Muscle of arm (tissue), 1 donor: ENCODE measurements at regions not wholly inside any gene's neighbourhood (a gene's known extent, or its start where the extent isn't known, plus 50 kb on each side); places are given as distances from the start of the nearest gene placed in this dataset.

Source experiments
- DNase-seq: peaks from one replicate; pipeline ENCODE4 v3.0.0-alpha.2; 2013

- no peak for DNase-seq
Measured at GRCh38 chr4:43983610-43984009, 465.0 kb downstream of the KCTD8 start.

DNA sequence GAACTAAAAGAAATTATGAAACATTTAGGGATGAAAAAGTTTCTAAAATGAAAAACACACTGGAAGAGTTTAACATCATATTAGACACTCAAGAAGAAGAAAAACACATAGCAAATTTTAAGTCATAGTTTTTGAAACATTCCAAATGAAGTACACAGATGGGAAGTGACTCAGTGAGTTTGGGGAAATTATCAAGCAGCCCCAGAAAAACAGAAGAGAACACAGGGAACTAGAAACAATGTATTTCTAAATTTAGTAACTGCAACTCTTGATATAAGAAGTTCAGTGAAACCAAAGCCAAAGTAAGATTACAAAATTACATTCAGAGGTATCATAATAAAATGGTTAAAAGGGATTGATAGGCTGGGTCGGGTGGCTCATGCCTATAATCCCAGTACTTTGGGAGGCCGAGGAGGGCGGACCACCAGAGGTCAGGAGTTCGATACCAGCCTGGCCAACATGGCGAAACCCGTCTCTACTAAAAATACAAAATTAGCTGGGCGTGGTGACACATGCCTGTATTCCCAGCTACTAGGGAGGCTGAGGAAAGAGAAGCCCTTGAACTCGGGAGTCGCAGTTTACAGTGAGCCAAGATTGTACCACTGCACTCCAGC is 461.2 kb downstream of the KCTD8 start:
- DNase-seq = no peak

- no peak for DNase-seq
Measured at GRCh38 chr4:43990551-43990950, 458.1 kb downstream of the KCTD8 start.

GRCh38 chr4:43990963-43991362 is 457.6 kb downstream of the KCTD8 start:
- no peak for DNase-seq

DNA sequence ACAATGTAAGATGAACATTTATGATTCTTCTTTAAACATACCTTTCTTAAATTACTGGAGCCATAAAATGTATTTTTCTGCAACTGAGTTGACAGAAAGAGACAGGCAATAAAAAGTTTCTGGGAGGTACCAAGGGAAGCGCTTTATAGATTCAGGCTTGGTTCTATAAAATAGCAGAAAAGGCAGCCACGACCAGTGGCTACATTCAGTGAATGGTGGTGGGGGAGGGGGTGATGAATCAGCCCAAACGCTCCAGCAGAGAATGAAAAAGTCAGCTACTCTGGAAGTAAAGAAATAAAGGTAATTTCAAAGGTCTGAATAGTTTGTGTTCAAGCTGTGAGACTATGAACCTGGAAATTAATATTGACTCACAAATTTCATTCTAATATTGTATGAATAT is 456.1 kb downstream of the KCTD8 start:
- no peak for DNase-seq

DNA sequence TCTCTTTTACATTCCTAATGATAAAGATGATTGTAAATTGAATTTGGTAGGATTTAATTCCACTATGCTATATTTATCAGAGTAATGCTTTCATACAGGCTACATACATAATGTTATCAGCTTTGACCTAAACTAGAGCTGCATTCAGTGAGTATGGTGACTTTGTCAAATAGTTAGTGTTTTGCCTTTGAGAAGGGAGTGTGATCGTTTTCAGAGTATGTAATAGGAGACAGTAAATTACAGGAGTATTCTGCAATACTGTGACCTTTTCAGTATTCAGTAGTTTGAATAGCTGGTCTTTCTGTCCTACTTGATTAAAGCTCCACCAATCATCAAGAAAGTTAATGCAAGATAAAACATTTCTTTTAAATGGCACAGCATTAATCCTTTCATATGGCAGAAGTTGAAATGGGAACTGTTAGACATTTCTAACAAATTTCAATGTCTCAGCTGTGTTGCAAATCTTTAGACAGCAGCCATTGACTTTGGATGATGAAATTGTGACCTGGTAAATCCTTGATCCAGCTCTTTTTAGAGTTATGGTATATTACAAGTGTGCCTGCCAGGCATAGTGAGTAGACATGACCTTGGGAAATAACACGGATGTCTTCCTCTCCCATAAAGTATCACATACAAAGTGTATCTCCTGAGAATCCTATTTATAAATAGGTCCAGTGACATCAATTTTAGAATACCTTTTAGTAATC is 455.3 kb downstream of the KCTD8 start:
- no peak for DNase-seq

DNA sequence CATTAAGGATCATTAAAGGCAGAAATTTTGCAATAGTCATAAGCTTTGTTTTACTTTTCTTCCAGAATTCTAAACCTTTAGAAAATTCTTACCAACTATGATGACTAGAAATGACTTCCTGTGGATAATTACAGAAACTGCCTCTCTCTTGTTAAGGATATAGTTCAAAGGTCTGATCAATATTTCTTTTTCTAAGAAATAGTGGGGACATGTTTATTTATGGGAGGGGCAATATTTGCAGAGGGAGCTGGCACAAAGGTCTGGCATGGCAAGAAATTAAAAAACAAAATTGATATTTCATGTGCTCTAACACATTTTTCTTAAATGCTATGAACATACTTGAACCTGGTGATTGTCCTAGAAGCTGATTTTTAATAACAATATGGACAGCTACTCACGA is 448.9 kb downstream of the KCTD8 start:
- no peak for DNase-seq

DNA sequence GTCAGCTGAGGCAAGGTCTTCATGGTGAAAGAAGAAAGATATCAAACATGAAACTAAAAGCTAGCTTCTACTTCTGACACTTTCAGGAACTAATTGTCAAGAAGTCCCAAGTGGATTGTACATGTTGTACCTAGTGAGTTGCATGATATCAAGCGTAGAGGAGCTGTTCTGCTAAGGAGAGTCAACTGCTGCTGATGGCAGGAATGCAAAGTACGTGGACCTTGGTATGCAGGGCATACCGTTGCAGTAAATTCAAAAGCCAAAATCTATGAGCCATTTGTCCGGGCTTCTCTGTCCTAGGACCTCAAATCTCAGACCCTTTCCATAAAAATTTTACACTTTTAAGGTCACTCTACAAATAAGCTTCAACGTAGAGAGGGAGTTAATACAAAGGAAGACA is 446.2 kb downstream of the KCTD8 start:
- no peak for DNase-seq

- no peak for DNase-seq
Measured at GRCh38 chr4:44016570-44017421, 431.8 kb downstream of the KCTD8 start.

- no peak for DNase-seq
Measured at GRCh38 chr4:44017422-44017739, 431.2 kb downstream of the KCTD8 start.

DNA sequence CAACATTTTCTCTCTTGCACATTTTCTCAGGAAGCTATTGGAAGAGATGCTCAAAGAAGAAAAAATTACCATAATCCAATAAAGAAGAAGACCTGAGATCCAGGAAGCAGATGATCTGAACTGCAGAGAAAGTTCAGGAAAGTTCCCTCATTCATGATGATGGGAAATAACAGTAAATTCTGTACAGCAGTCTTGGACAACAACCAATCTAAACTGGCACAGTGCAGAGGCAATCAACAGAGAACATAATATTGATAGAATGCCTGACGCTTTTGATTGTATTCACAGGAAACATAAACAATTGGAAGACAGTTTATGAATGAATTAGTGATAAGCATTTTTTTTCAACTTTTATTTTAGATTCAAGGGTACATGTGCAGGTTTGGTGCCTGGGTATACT is 428.9 kb downstream of the KCTD8 start:
- DNase-seq = no peak

DNA sequence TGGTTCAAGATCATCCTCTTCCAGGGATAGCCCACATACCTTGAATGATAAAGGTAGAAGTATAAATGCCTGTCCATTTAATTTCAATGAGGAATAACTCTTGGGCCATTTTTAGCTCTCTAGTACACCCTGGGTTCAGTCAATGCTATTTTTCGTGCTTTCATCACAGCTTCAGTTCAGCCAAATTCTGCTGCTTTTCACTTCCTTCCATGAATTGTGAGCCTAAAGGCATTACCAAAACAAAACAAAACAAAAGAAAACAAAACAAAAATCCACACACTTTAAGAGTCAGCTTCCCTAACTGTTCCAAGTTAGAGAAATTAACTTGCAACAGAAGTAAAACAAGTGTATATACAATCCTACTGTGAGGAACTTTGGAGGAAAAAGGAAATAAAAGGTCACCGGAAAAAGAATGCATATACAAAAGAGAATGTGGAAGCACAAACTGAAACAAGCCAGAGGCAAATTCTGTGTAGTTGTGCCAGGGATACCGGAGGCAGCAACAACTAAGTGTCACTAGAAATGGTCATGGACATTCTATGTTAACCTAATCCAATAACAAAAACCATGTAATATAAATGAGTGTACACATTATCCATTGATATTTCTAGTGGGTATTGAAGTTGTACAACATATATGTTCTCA is 423.1 kb downstream of the KCTD8 start:
- no peak for DNase-seq

- no peak for DNase-seq
Measured at GRCh38 chr4:44038811-44039210, 409.8 kb downstream of the KCTD8 start.

DNA sequence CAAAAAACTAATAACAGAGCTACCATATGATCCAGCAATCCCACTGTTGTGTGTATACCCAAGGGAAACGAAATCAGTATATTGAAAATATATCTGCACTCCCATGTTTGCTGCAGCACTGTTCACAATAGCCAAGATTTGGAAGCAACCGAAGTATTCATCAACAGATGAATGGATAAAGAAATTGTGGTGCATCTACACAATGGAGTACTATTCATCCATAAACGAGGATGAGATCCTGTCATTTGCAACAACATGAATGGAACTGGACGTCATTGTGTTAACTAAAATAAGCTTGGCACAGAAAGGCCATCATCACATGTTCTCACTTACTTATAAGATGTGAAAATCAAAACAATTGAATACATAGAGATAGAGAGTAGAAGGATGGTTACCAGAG is 402.1 kb downstream of the KCTD8 start:
- no peak for DNase-seq

DNA sequence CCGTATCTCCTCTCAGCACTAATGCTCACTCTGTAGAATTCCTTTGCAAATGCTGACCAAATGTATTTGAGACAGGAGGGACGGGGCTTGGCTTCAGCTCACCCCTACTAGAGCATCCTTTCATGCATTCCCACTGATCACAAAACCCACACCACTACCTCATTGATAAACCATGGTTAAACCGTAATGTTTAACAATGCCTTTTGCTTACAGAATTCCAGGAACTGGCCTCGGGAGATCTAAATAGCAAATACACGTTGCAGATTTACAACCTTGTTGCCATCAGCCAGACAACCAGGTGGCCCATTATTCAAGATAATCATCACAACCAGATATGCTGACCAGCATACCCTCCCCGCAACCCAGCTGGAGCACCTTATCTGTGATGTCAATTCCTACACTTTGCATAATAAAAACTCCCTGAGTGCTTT is 391.9 kb downstream of the KCTD8 start:
- no peak for DNase-seq

- DNase-seq = no peak
Measured at GRCh38 chr4:44070843-44071242, 377.8 kb downstream of the KCTD8 start.

GRCh38 chr4:44071959-44072955 is 376.4 kb downstream of the KCTD8 start:
- no peak for DNase-seq

DNA sequence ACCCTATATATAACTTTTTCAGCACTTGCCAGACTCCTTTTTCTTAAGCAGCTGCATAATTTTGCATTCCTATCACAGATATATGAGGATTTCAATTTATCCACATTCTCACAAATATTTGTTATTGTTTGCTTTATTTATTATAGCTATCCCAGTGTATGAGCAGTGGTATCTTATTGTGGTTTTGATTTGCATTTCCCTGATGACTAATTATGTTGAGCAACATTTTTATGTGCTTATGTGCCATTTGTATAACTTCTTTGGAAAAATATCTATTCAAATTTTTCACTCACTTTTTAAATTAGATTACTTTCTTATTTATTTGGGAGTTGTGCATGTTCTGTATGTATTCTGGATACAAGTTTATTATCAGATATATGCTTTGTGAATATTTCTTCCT is 361.9 kb downstream of the KCTD8 start:
- DNase-seq = no peak

DNA sequence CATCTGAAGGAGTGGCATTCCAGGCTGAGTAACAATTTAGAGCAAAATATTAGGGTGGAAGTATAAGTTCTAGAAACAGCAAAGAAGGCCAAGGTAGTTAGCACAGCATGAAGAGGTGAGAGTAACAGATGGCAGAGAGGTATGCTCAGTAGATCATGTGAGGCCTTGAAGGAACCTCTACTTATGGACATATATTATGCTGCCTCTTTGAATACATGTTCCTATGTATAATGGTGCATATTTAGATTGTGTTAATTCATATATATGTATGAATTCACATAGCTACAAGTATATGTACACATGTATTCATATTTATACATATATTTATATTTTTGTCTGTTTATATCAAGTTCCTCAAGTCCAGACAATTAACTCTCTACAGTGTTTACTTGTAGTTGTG is 355.2 kb downstream of the KCTD8 start:
- no peak for DNase-seq

DNA sequence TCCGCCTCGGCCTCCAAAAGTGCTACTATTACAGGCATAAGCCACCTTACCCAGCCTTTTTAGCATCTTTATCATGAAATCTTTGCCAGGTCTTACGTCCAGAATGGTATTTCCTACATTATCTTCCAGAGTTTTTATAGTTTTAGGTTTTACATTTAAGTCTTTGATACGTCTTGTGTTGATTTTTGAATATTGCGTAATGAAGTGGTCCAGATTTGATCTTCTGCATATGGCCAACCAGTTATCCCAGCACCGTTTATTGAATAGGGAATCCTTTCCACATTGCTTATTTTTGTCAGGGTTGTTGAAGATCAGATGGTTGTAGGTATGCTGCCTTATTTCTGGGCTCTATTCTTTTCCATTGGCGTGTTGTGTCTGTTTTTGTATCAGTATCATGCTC is 349.6 kb downstream of the KCTD8 start:
- no peak for DNase-seq

- DNase-seq = no peak
Measured at GRCh38 chr4:44100456-44100855, 348.2 kb downstream of the KCTD8 start.
